LNCaP clone FGC (cell line): ENCODE measurements at regions not wholly inside any gene's neighbourhood (a gene's known extent, or its start where the extent isn't known, plus 50 kb on each side); places are given as distances from the start of the nearest gene placed in this dataset.

Source experiments
- DNase-seq: peaks from one replicate; pipeline ENCODE4 v3.0.0-alpha.2; 2011; ENCODE audit warnings: low read depth
- H3K4me3 ChIP-seq: 2 replicates; pipeline ENCODE4 v1.5.1; 2011; ENCODE audit warnings: mild to moderate bottlenecking, low read depth, low read length, control low read depth
- TF ChIP-seq, protein P1 (sequence below): IDR thresholded peaks from 2 replicates; pipeline ENCODE4 v1.5.1; 2012; ENCODE audit warnings: mild to moderate bottlenecking; ENCODE audit not compliant: control insufficient read depth, insufficient read depth; ENCODE audit errors: extremely low read depth

DNA sequence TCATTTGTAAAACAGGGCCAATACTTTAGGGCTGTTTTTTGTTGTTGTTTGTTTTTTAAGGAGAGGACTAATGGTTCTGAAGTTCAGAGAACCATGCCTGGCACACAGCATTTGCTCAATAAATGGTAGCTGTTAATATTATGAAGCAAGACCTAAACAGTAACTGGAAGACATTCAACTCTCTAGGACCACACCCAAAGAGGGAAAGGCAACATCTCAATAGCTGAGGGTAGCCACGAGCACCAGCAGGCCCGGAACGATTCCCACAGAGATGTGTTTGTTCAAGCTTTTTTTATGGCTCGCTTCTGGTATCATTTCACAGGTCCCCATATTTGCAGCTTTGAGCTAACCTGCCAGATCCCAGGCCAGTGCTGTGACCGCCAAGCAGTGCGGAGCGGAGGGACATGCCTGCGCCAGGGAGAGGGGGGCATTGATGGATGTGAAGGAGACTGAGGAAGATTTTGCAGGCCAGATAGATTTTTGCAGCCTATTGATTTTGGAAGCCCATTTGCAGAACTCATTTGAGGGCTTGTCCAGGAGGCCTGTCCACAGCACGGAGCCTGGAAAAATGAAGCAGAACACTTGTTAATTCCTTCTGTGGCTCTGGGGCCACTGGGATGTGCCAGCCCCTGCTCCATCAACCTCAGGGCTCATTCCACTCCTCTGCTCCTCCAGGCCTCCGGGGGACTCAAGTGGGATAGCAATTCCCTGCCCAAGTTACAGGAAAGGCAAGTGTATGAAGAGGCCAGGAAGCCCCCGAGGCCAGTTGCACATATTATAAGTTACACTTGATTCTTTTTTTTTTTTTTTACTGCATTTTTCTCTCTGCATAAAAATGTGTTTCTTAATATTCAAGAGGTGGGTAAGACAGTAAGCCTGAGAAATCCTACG, 57.3 kb upstream of the FGFR2 start:
- H3K4me3 ChIP-seq = no peak overlapping the region
- TF ChIP-seq, protein P1, sequence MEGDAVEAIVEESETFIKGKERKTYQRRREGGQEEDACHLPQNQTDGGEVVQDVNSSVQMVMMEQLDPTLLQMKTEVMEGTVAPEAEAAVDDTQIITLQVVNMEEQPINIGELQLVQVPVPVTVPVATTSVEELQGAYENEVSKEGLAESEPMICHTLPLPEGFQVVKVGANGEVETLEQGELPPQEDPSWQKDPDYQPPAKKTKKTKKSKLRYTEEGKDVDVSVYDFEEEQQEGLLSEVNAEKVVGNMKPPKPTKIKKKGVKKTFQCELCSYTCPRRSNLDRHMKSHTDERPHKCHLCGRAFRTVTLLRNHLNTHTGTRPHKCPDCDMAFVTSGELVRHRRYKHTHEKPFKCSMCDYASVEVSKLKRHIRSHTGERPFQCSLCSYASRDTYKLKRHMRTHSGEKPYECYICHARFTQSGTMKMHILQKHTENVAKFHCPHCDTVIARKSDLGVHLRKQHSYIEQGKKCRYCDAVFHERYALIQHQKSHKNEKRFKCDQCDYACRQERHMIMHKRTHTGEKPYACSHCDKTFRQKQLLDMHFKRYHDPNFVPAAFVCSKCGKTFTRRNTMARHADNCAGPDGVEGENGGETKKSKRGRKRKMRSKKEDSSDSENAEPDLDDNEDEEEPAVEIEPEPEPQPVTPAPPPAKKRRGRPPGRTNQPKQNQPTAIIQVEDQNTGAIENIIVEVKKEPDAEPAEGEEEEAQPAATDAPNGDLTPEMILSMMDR = no peak
- peak; percentile 2 for DNase-seq

DNA sequence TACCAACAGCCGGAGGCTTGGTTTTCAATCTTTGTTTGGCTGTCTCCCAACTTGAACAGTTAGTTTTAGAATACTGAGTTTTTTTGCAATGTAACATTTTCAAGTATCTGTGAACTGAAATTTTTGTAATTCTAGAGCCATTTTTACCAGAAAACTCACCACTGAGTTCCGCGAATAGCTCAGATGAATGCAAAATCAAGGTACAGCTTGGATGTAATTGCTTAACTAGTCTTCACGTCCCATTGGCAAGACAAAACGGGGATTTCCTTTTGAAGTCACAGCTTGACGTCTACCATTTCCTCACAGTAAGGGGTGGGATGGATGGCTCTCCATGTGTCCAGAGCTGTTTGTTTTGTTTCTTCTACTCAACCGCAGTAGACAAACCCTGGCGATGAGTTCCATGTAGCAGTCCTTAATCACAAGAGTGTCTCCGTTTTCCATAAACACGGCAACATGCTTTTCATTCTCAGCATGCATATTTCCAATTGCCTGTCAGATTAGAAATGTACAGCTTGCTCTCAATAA, 55.8 kb upstream of the FGFR2 start:
- no peak overlapping the region for H3K4me3 ChIP-seq
- DNase-seq = no peak
- TF ChIP-seq, protein P1 = no peak

DNA sequence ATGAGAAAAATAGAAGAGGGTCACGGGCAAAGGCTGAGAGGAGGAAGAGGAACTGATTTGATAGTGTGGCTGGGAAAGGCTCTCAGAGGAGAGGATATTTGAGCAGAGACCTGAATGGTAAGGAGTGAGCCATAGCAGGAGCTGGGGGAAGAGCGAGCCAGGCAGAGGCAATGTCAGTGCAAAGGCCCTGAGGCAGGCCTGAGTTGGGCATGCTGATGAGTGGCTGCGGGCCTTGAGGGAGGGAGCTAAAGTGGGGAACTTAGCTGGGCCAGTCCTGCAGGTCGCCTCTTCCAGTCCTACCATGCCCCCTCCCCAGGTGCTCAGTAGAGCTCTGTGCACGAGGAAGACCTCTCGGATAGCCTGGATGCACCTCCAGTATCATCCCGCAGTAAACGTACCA, 55.4 kb upstream of the FGFR2 start:
- no peak for DNase-seq
- H3K4me3 ChIP-seq = no peak overlapping the region
- TF ChIP-seq, protein P1 = no peak

DNA sequence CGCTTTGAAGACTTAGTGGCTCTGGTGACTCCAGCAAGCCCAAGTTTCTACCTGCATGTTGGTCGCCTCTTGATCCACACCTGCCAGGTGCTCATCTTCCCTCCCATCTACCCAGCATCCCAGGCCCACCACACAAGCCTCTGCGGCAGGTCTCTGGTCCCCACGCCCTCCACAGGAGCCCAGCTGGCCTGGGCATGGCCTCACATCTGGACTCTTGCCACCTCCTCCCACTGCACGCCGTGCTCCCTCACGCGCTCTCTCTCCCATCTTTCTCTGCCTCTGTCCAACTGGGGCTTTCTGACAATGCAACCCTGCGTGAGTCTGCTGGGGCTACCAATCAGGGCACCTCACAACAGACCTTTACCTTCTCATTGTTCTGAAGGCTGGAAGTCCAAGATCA, 50.2 kb upstream of the FGFR2 start:
- no peak overlapping the region for H3K4me3 ChIP-seq
- DNase-seq = no peak
- TF ChIP-seq, protein P1 = no peak

DNA sequence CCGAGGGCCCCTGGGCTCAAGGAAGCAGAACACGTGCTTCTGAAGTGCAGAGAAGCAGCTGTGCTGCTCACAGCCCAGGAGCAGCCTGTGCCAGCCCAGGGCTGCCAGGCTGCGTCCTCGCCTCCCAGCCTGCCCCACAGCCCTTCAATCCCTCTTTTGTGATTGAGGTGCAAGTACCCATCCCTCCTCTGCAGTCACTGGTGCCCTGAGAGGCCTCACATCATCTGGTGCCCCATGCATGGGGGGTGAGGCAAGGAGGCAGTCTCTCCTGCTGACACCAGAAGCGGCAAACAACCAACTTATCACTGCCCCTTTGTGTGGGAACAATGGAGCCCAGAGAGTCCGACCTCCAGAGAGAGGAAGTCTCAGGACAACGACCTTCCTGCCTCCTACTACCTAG, 49.8 kb upstream of the FGFR2 start:
- TF ChIP-seq, protein P1 = no peak
- no peak for DNase-seq
- no peak overlapping the region for H3K4me3 ChIP-seq
